ENCODE measurements at regions not wholly inside any gene's neighbourhood (a gene's known extent, or its start where the extent isn't known, plus 50 kb on each side); places are given as distances from the start of the nearest gene placed in this dataset.

DNA sequence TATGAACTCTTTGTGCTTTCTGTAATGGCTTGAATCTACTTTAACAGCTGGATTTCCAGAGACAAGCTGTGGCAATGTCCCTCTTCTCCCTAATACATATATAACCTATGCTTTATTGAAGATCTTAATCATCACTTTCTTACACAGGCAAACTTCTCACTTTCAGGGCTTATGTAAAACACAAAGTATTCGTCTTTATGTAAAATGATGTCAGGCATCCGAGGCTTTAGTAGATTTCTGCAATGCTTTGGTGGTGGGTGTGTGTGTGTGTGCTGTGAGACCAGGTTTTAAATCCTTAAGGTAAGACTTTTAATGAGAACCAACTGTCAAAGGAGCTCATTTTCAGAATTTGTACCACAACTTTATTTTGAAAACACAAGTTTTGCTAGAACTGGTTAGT is 70.0 kb upstream of the HMGA2 start:
- DNase-seq (ENCODE audit: low spot score in 2 of 2), result no peak
- Mint-ChIP-seq H3K9me3 (no peaks in the 10 kb centered on the region), H3K4me3 (no peak overlapping the region), H3K27me3 (no peaks in the 10 kb centered on the region), H3K36me3 (no peaks in the 10 kb centered on the region), H3K4me1 (no peaks in the 10 kb centered on the region), H3K27ac (no peak overlapping the region)
- ATAC-seq (ENCODE audit: low read depth), result no peak

- H3K27me3 Mint-ChIP-seq, result no peaks in the 10 kb centered on the region
- no peaks in the 10 kb centered on the region for H3K36me3 Mint-ChIP-seq
- no peak overlapping the region for H3K4me3 Mint-ChIP-seq
- ATAC-seq (ENCODE audit: low read depth) (no peak), DNase-seq (ENCODE audit: low spot score in 2 of 2) (no peak)
- no peaks in the 10 kb centered on the region for H3K9me3 Mint-ChIP-seq
- H3K27ac Mint-ChIP-seq, result no peak overlapping the region
- H3K4me1 Mint-ChIP-seq, result no peaks in the 10 kb centered on the region
Observed at GRCh38 chr12:65754744-65755595, 69.3 kb upstream of the HMGA2 start.

GRCh38 chr12:65755596-65755978 is 68.7 kb upstream of the HMGA2 start:
- DNase-seq (ENCODE audit: low spot score in 2 of 2) (no peak), ATAC-seq (ENCODE audit: low read depth) (no peak)
- H3K4me3 Mint-ChIP-seq, result no peak overlapping the region
- no peaks in the 10 kb centered on the region for H3K9me3 Mint-ChIP-seq
- H3K36me3 Mint-ChIP-seq, result no peaks in the 10 kb centered on the region
- H3K27me3 Mint-ChIP-seq, result peaks cover 1% of the 10 kb centered on the region
- H3K4me1 Mint-ChIP-seq, result no peaks in the 10 kb centered on the region
- H3K27ac Mint-ChIP-seq, result no peak overlapping the region

DNA sequence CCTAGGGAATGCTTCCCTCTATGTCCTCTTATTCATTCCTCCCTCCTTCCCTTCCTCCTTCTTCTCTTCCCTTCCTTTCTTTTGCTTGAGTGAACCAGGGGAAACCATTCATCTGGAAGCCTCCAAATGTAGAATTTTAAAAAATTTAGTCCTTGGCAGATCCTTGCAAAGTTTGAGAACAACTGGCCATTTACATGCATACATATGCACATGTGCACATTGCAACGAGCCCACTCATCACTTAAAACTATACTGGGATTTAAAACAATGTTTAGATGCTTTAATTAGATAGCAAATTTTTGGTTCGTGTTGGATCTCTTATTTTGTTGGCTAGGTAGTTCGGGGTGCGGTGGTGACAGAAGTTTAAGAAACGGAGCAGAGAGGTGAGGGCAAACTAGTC is 68.0 kb upstream of the HMGA2 start:
- Mint-ChIP-seq H3K27me3 (peaks cover 2% of the 10 kb centered on the region), H3K9me3 (no peaks in the 10 kb centered on the region), H3K4me3 (no peak overlapping the region), H3K36me3 (no peaks in the 10 kb centered on the region), H3K4me1 (no peaks in the 10 kb centered on the region), H3K27ac (no peak overlapping the region)
- DNase-seq (ENCODE audit: low spot score in 2 of 2), result no peak
- no peak for ATAC-seq (ENCODE audit: low read depth)

- peaks cover 2% of the 10 kb centered on the region for H3K27me3 Mint-ChIP-seq
- no peak overlapping the region for H3K27ac Mint-ChIP-seq
- H3K9me3 Mint-ChIP-seq, result no peaks in the 10 kb centered on the region
- DNase-seq (ENCODE audit: low spot score in 2 of 2) (no peak), ATAC-seq (ENCODE audit: low read depth) (no peak)
- no peaks in the 10 kb centered on the region for H3K36me3 Mint-ChIP-seq
- H3K4me3 Mint-ChIP-seq, result no peak overlapping the region
- H3K4me1 Mint-ChIP-seq, result no peaks in the 10 kb centered on the region
Observed at GRCh38 chr12:65756956-65757511, 67.2 kb upstream of the HMGA2 start.

DNA sequence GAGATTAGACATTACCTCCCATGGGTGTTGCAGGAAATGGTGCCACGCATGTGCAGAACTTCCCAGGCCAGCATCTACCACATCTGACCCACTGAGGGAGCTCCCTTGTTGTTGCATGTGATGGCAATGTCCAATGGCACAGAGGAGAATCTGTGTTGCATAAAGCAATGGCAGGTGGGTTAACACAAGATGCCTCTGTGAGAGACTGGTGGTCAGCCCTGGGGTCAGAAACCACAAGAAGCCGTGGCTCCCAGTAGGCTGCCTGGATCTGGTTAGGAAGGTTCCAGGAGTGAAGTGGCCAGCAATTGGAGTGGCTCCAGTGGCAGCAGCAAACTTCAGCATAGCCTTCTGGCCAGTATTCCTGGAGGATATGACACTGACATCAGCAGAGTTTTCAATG is 65.9 kb upstream of the HMGA2 start:
- no peak overlapping the region for H3K4me3 Mint-ChIP-seq
- H3K36me3 Mint-ChIP-seq, result no peaks in the 10 kb centered on the region
- H3K4me1 Mint-ChIP-seq, result no peaks in the 10 kb centered on the region

GRCh38 chr12:65759735-65760134 is 64.5 kb upstream of the HMGA2 start:
- Mint-ChIP-seq H3K36me3 (no peaks in the 10 kb centered on the region), H3K9me3 (no peaks in the 10 kb centered on the region), H3K27ac (no peak overlapping the region), H3K27me3 (peaks cover 2% of the 10 kb centered on the region), H3K4me1 (no peaks in the 10 kb centered on the region), H3K4me3 (no peak overlapping the region)
- ATAC-seq (ENCODE audit: low read depth), result no peak
- no peak for DNase-seq (ENCODE audit: low spot score in 2 of 2)

More for the DNA sequence above, 65.9 kb upstream of the HMGA2 start:
- H3K27me3 Mint-ChIP-seq, result peaks cover 2% of the 10 kb centered on the region
- no peak overlapping the region for H3K27ac Mint-ChIP-seq
- ATAC-seq (ENCODE audit: low read depth) (no peak), DNase-seq (ENCODE audit: low spot score in 2 of 2) (no peak)
- no peaks in the 10 kb centered on the region for H3K9me3 Mint-ChIP-seq

GRCh38 chr12:65761301-65761700 is 63.0 kb upstream of the HMGA2 start:
- Mint-ChIP-seq H3K4me1 (no peaks in the 10 kb centered on the region), H3K4me3 (no peak overlapping the region), H3K36me3 (no peaks in the 10 kb centered on the region), H3K27ac (no peak overlapping the region), H3K27me3 (peaks cover 2% of the 10 kb centered on the region), H3K9me3 (no peaks in the 10 kb centered on the region)
- ATAC-seq (ENCODE audit: low read depth), result no peak
- no peak for DNase-seq (ENCODE audit: low spot score in 2 of 2)

DNA sequence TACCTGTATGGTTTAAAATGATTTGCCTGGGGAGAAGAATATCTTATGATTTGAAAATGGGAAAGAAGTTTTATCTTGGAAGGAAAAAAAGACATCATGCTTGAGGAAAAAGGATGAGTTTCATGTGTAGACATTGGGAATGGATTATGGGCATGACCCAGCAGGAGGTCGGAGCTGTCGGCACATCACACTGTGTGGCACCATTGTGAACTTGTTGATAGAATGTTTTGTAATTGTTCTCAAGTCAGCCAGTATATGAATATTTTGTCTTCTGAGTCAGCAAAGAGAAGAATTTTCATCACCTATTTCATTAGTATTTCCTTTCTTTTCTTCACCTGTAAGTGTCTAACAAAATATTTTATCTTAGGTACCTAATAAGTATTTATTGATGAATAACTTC is 60.0 kb upstream of the HMGA2 start:
- Mint-ChIP-seq H3K27me3 (peaks cover 2% of the 10 kb centered on the region), H3K4me3 (no peak overlapping the region)

GRCh38 chr12:65765436-65765813 is 58.9 kb upstream of the HMGA2 start:
- Mint-ChIP-seq H3K9me3 (peaks cover 2% of the 10 kb centered on the region), H3K4me1 (no peaks in the 10 kb centered on the region), H3K27ac (no peak overlapping the region), H3K27me3 (peaks cover 2% of the 10 kb centered on the region), H3K36me3 (no peaks in the 10 kb centered on the region), H3K4me3 (no peak overlapping the region)
- no peak for DNase-seq (ENCODE audit: low spot score in 2 of 2)
- no peak for ATAC-seq (ENCODE audit: low read depth)

More for the DNA sequence above, 60.0 kb upstream of the HMGA2 start:
- Mint-ChIP-seq H3K27ac (no peak overlapping the region), H3K4me1 (no peaks in the 10 kb centered on the region), H3K36me3 (no peaks in the 10 kb centered on the region), H3K9me3 (peaks cover 2% of the 10 kb centered on the region)
- no peak for DNase-seq (ENCODE audit: low spot score in 2 of 2)
- ATAC-seq (ENCODE audit: low read depth), result no peak

DNA sequence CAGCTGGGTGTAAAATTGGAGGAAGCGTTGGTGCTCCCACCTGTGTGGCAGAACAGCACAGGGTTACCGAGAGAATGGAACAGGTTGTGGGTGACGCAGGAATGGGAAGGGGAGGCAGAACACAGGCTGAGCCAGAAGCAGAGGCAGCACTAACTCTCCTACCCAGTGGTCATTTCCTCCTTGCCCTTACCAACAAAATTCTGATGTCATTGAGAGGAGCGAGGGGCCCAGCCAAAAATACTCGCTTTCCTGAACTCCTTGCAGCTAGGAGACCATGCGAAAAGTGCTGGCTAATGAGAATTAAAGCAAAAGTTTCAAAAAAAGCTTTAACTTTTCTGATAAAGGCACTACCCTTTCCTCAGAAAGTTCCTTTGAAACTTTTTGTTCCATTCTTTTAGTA is 54.4 kb upstream of the HMGA2 start:
- Mint-ChIP-seq H3K27ac (no peak overlapping the region), H3K9me3 (peaks cover 4% of the 10 kb centered on the region), H3K4me1 (no peaks in the 10 kb centered on the region), H3K36me3 (no peaks in the 10 kb centered on the region), H3K27me3 (peaks cover 2% of the 10 kb centered on the region), H3K4me3 (no peak overlapping the region)
- DNase-seq (ENCODE audit: low spot score in 2 of 2) (no peak), ATAC-seq (ENCODE audit: low read depth) (no peak)

Data from memory B cell (primary cell).